Spleen (tissue), 11 donors: ENCODE measurements at regions not wholly inside any gene's neighbourhood (a gene's known extent, or its start where the extent isn't known, plus 50 kb on each side); places are given as distances from the start of the nearest gene placed in this dataset.

Experiments used
- DNase-seq: peaks from one replicate; pipeline ENCODE4 v3.0.0-alpha.2; 2020
- H3K27ac ChIP-seq, 8 donors: fragments of 200-600 bp; sonication (generic) in 7 of 8; 1 replicate in 4 of 8; 2 replicates in 4 of 8; pipeline versions ENCODE4 v1.5.0 to v1.8.0; 2016 to 2021; ENCODE audit warnings: inconsistent platforms in 4 of 8, mild to moderate bottlenecking in 4 of 8, moderate library complexity in 1 of 8
- H3K27me3 ChIP-seq, 7 donors: fragments of 200-600 bp; sonication (generic) in 6 of 7; replicated peaks in 1 of 7; 1 replicate in 4 of 7; 2 replicates in 3 of 7; pipeline versions ENCODE4 v1.5.0 to v1.8.0; 2016 to 2021; ENCODE audit warnings: inconsistent platforms in 3 of 7, mild to moderate bottlenecking in 1 of 7
- H3K36me3 ChIP-seq, 6 donors: fragments of 200-600 bp; sonication (generic) in 5 of 6; 1 replicate in 4 of 6; 2 replicates in 2 of 6; pipeline versions ENCODE4 v1.5.0 to v1.8.0; 2016 to 2021; ENCODE audit warnings: inconsistent platforms in 2 of 6
- H3K4me1 ChIP-seq, 6 donors: fragments of 200-600 bp; sonication (generic) in 5 of 6; 1 replicate in 3 of 6; 2 replicates in 3 of 6; pipeline versions ENCODE4 v1.5.0 to v1.8.0; 2016 to 2021; ENCODE audit warnings: inconsistent platforms in 3 of 6
- H3K4me3 ChIP-seq, 8 donors: fragments of 200-600 bp; sonication (generic) in 7 of 8; 1 replicate in 4 of 8; 2 replicates in 4 of 8; pipeline versions ENCODE4 v1.5.0 to v1.8.0; 2016 to 2021; ENCODE audit warnings: inconsistent platforms in 4 of 8, mild to moderate bottlenecking in 4 of 8, moderate library complexity in 2 of 8
- H3K9me3 ChIP-seq, 8 donors: fragments of 200-600 bp; sonication (generic) in 7 of 8; 1 replicate in 4 of 8; 2 replicates in 4 of 8; pipeline versions ENCODE4 v1.5.0 to v1.8.0; 2016 to 2021; ENCODE audit warnings: inconsistent platforms in 4 of 8
- POLR2A ChIP-seq, 3 donors: fragments of 450-650 bp; IDR thresholded peaks; one replicate each; pipeline ENCODE4 v1.5.1; 2017; ENCODE audit warnings: antibody characterized with exemption in 3 of 3, mild to moderate bottlenecking in 1 of 3
- POLR2AphosphoS5 ChIP-seq, 3 donors: sonication (generic); formaldehyde crosslinking; IDR thresholded peaks; one replicate each; pipeline ENCODE4 v1.5.1; 2017; ENCODE audit warnings: antibody characterized with exemption in 3 of 3
- WGBS, 5 donors: extraction: QIAGEN DNeasy Blood & Tissue Kit in 3 of 5; methylation state at CpG; one replicate each; pipeline versions ENCODE4 v1.1.5 to v1.1.7; 2013 to 2018; 5-methylcytosine and 5-hydroxymethylcytosine counted together
- intact Hi-C: fragments of 100-400 bp; cut with DNase I; formaldehyde crosslinking; loops from one replicate; pipeline ENCODE4 v1.15.0; 2023; ENCODE audit warnings: low total_unique reads
- TF ChIP-seq, protein P1 (sequence below), 11 experiments: fragments of 200-600 bp in 7 of 11; fragments of 450-650 bp in 4 of 11; sonication (generic) in 4 of 11; IDR thresholded peaks in 8 of 11; conservative IDR thresholded peaks in 3 of 11; 1 replicate in 7 of 11; 2 replicates in 4 of 11; pipeline versions ENCODE4 v1.4.0 to v1.8.0; 2016 to 2021; ENCODE audit warnings: antibody characterized with exemption in 11 of 11, inconsistent platforms in 4 of 11, mild to moderate bottlenecking in 1 of 11
- donor health status: healthy with polysubstance abuse.
- donor health status: DM: no; HTN: no; CAD: no; lungs with moderate emphysema.
- donor health status: DM: no; HTN: no; CAD: no.
- donor health status: Bipolar disorder and iron deficiency.
- donor health status: healthy.
- donor health status: DM: no; HTN: no; CAD: no.
- donor health status: DM: yes; HTN: yes; CAD: no.

DNA sequence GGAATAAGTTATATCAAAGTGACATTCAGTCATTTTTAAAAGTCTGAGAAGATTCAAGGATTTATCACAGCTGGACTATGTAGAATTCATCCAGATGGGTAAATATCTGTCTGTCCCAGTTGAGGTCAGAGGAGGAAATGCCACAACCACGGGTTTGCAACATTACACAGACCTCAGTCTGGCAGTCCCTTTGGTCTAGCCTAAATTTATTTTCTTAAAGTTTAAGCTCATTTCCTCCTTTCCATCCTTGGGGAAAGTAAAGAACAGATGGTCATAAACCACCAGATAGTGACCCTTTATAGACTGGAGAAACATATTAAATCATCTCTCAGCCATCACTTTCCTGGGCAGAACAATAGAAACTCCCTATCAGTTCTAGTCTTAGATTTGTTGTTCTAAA, 238.4 kb upstream of the DDI1 start:
- H3K36me3 ChIP-seq: no peaks in the 10 kb centered on the region
- intact Hi-C loops: no loop called here
- H3K27me3 ChIP-seq: no peaks in the 10 kb centered on the region
- no peaks in the 10 kb centered on the region for H3K9me3 ChIP-seq
- 0 to 3% (median 0%) methylated on average over 1 of the region's 1 CpG for WGBS, 5 donors
- no peak overlapping the region for H3K27ac ChIP-seq
- DNase-seq: no peak
- H3K4me3 ChIP-seq: no peak overlapping the region
- H3K4me1 ChIP-seq: no peaks in the 10 kb centered on the region
- TF ChIP-seq POLR2AphosphoS5 (IDR thresholded peaks at IDR 0.05): peak in 1 of 3 donors; percentile 31
- TF ChIP-seq, protein P1, sequence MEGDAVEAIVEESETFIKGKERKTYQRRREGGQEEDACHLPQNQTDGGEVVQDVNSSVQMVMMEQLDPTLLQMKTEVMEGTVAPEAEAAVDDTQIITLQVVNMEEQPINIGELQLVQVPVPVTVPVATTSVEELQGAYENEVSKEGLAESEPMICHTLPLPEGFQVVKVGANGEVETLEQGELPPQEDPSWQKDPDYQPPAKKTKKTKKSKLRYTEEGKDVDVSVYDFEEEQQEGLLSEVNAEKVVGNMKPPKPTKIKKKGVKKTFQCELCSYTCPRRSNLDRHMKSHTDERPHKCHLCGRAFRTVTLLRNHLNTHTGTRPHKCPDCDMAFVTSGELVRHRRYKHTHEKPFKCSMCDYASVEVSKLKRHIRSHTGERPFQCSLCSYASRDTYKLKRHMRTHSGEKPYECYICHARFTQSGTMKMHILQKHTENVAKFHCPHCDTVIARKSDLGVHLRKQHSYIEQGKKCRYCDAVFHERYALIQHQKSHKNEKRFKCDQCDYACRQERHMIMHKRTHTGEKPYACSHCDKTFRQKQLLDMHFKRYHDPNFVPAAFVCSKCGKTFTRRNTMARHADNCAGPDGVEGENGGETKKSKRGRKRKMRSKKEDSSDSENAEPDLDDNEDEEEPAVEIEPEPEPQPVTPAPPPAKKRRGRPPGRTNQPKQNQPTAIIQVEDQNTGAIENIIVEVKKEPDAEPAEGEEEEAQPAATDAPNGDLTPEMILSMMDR (IDR thresholded peaks at IDR 0.05 in 8 of 11, conservative IDR thresholded peaks at IDR 0.05 in 3 of 11): no peak
- no peak for TF ChIP-seq POLR2A (IDR thresholded peaks at IDR 0.05)

DNA sequence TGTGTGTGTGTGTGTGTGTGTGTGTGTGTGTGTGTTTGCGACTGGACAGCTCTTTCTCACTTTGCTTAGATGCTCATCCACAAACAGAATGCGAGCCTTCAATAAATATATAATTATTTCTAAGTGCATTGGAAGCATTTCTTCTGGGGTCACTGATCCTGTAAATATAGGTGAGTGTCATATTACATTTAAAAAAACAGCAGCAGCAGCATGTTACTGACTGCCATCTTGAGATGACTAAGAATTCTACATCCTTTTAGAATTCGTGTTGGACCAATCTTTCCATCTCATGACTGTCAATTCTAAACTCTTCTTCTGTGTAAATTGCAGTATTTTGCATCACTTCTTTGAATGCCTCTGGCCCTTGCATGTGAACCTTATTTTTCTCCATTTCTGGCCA, 238.0 kb upstream of the DDI1 start:
- Histone ChIP-seq H3K4me3 (no peak overlapping the region), H3K27ac (no peak overlapping the region), H3K36me3 (no peaks in the 10 kb centered on the region), H3K9me3 (no peaks in the 10 kb centered on the region), H3K4me1 (no peaks in the 10 kb centered on the region), H3K27me3 (no peaks in the 10 kb centered on the region)
- intact Hi-C loops: no loop called here
- TF ChIP-seq POLR2AphosphoS5 (IDR thresholded peaks at IDR 0.05): no peak
- TF ChIP-seq POLR2A (IDR thresholded peaks at IDR 0.05): no peak
- TF ChIP-seq, protein P1 (IDR thresholded peaks at IDR 0.05 in 8 of 11, conservative IDR thresholded peaks at IDR 0.05 in 3 of 11): no peak
- WGBS, 5 donors: 60 to 78% (median 69%) methylated on average over 3 of the region's 3 CpGs
- DNase-seq: no peak

DNA sequence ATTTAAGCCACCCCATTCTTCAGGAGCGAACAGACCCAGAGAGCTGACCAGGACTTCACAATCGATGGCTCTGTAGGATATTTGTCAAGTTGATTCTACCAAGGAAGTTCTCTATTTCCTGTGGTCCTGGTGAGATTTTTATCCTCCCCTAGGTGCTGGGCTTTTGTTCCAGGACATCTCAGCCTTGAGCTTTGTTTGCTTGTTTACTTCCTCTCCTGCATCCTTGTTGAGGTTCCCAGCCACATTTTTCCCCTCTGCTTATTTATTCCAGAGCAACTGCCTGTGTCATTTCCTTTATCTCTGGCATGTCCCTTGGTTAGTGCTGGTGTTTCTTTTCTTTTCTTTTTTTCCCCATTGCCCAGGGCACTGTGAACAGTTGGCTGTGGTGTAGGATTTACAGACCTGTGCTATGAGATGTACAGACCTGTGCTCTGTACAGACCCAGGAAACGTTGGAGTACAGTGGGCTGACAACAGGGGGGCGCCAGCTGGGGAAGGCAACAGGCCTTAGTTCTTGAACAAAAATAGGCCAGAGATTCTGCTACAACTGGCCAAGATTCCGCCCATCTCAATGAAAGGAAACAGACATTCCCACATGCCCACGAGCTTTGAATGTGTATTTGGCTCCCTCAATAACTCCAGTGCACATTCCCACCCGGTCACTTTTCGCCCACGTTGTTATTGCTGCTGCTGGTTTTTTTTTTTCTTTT, 235.9 kb upstream of the DDI1 start:
- Histone ChIP-seq H3K9me3 (no peaks in the 10 kb centered on the region), H3K4me3 (no peak overlapping the region), H3K27ac (peak overlapping the region in 2 of 8 donors; percentile 22 to 37), H3K36me3 (no peaks in the 10 kb centered on the region), H3K4me1 (no peaks in the 10 kb centered on the region), H3K27me3 (no peaks in the 10 kb centered on the region)
- intact Hi-C loops: no loop called here
- 63 to 72% (median 69%) methylated on average over 9 of the region's 9 CpGs for WGBS, 5 donors
- no peak for DNase-seq
- TF ChIP-seq, protein P1 (IDR thresholded peaks at IDR 0.05 in 8 of 11, conservative IDR thresholded peaks at IDR 0.05 in 3 of 11): no peak
- no peak for TF ChIP-seq POLR2AphosphoS5 (IDR thresholded peaks at IDR 0.05)
- TF ChIP-seq POLR2A (IDR thresholded peaks at IDR 0.05): no peak

DNA sequence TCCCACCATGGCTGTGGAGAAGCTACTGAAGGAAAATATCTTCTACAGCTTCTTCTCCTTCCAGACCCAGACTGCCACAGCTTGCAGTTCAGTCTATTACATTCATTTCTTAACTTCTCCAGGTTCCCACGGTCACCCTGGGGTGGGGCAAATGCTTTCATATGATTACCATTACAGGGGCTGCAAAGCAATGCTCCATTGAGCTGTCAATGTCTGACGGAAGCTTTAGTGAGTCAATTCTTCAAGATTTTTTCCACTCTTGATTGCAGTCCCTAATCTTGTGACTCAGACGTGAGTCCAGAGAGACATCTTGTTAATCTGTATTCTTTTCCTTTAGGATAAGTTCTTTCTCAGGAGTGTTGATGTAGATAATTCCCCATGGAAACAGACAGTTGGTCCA, 233.4 kb upstream of the DDI1 start:
- TF ChIP-seq, protein P1 (IDR thresholded peaks at IDR 0.05 in 8 of 11, conservative IDR thresholded peaks at IDR 0.05 in 3 of 11): no peak
- TF ChIP-seq POLR2AphosphoS5 (IDR thresholded peaks at IDR 0.05) (no peak), POLR2A (IDR thresholded peaks at IDR 0.05) (no peak)
- WGBS, 5 donors: 60 to 82% (median 77%) methylated on average over 3 of the region's 3 CpGs
- DNase-seq: no peak
- no peaks in the 10 kb centered on the region for H3K4me1 ChIP-seq
- no peaks in the 10 kb centered on the region for H3K36me3 ChIP-seq
- no peaks in the 10 kb centered on the region for H3K27me3 ChIP-seq
- intact Hi-C loops: no loop called here
- no peaks in the 10 kb centered on the region for H3K9me3 ChIP-seq
- no peak overlapping the region for H3K4me3 ChIP-seq
- no peak overlapping the region for H3K27ac ChIP-seq
